CD4-positive, CD25-positive, alpha-beta regulatory T cell (primary cell): ENCODE measurements at regions not wholly inside any gene's neighbourhood (a gene's known extent, or its start where the extent isn't known, plus 50 kb on each side); places are given as distances from the start of the nearest gene placed in this dataset.

ENCODE experiments used
- ATAC-seq, 2 donors: fragments of 150-1000 bp; cut with Tn5 transposase; one replicate each; pipeline ENCODE4 v1.10.0; 2021; ENCODE audit warnings: low read depth in 2 of 2, moderate number of reproducible peaks in 2 of 2, moderate library complexity in 1 of 2
- DNase-seq, 3 donors: peaks; one replicate each; pipeline versions ENCODE4 v3.0.0 to v3.0.0-alpha.2; 2012 to 2022; ENCODE audit warnings: mixed read lengths in 1 of 3
- H3K27ac ChIP-seq: one replicate; pipeline ENCODE4 v1.7.0; 2013; ENCODE audit warnings: mild to moderate bottlenecking, low read length; ENCODE audit not compliant: insufficient read depth, poor library complexity, severe bottlenecking
- H3K27me3 ChIP-seq: one replicate; pipeline ENCODE4 v1.7.0; 2013; ENCODE audit warnings: low read length; ENCODE audit not compliant: control insufficient read depth, insufficient read depth
- H3K36me3 ChIP-seq: one replicate; pipeline ENCODE4 v1.7.0; 2013; ENCODE audit warnings: mild to moderate bottlenecking, low read length, moderate library complexity; ENCODE audit not compliant: control insufficient read depth, insufficient read depth
- H3K4me1 ChIP-seq: 2 replicates; pipeline ENCODE4 v1.7.0; 2013; ENCODE audit warnings: mild to moderate bottlenecking, low read length; ENCODE audit not compliant: insufficient read depth, control insufficient read depth, poor library complexity, severe bottlenecking
- H3K4me3 ChIP-seq: one replicate; pipeline ENCODE4 v1.7.0; 2013; ENCODE audit warnings: low read depth, mild to moderate bottlenecking, low read length, moderate library complexity
- H3K9me3 ChIP-seq, 2 experiments: 1 replicate in 1 of 2; 2 replicates in 1 of 2; pipeline ENCODE4 v1.7.0; 2013; ENCODE audit warnings: low read length in 2 of 2, mild to moderate bottlenecking in 1 of 2, moderate library complexity in 1 of 2; ENCODE audit not compliant: control insufficient read depth in 2 of 2
- H3K27ac Mint-ChIP-seq, 3 donors: one replicate each; pipeline ENCODE4 v1.8.0; 2020 to 2022; ENCODE audit warnings: mild to moderate bottlenecking in 3 of 3, mixed read lengths in 3 of 3, moderate library complexity in 2 of 3
- H3K27me3 Mint-ChIP-seq: one replicate; pipeline ENCODE4 v1.8.0; 2022; ENCODE audit warnings: mild to moderate bottlenecking, mixed read lengths
- H3K36me3 Mint-ChIP-seq: one replicate; pipeline ENCODE4 v1.8.0; 2020; ENCODE audit warnings: mixed read lengths
- H3K4me1 Mint-ChIP-seq, 4 donors: one replicate each; pipeline ENCODE4 v1.8.0; 2020 to 2022; ENCODE audit warnings: mixed read lengths in 4 of 4, mild to moderate bottlenecking in 1 of 4
- H3K4me3 Mint-ChIP-seq, 4 donors: one replicate each; pipeline ENCODE4 v1.8.0; 2020 to 2022; ENCODE audit warnings: mild to moderate bottlenecking in 4 of 4, mixed read lengths in 4 of 4, moderate library complexity in 3 of 4
- H3K9me3 Mint-ChIP-seq, 7 donors: one replicate each; pipeline ENCODE4 v1.8.0; 2020 to 2022; ENCODE audit warnings: mixed read lengths in 7 of 7, mild to moderate bottlenecking in 3 of 7, moderate library complexity in 2 of 7

- ATAC-seq: no peak
- Mint-ChIP-seq H3K27ac (no peak overlapping the region), H3K27me3 (no peaks in the 10 kb centered on the region), H3K9me3 (no peaks in the 10 kb centered on the region), H3K4me3 (no peak overlapping the region), H3K4me1 (peaks cover 0 to 8% (median 2%) of the 10 kb centered on the region in 4 donors), H3K36me3 (no peaks in the 10 kb centered on the region)
- no peak overlapping the region for H3K27ac ChIP-seq
- no peaks in the 10 kb centered on the region for H3K9me3 ChIP-seq
- no peak for DNase-seq
- H3K4me1 ChIP-seq: no peaks in the 10 kb centered on the region
- H3K36me3 ChIP-seq: no peaks in the 10 kb centered on the region
- no peaks in the 10 kb centered on the region for H3K27me3 ChIP-seq
- no peak overlapping the region for H3K4me3 ChIP-seq
These were observed 308.7 kb upstream of the DIO3 start for GRCh38 chr14:101252443-101253214.

GRCh38 chr14:101253948-101254347 is 307.3 kb upstream of the DIO3 start:
- H3K27ac ChIP-seq: no peak overlapping the region
- H3K27ac Mint-ChIP-seq: no peak overlapping the region
- H3K36me3 ChIP-seq: no peaks in the 10 kb centered on the region
- no peaks in the 10 kb centered on the region for H3K27me3 ChIP-seq
- no peak overlapping the region for H3K4me3 ChIP-seq
- ATAC-seq (no peak), DNase-seq (no peak)
- H3K9me3 ChIP-seq: no peaks in the 10 kb centered on the region
- no peaks in the 10 kb centered on the region for H3K27me3 Mint-ChIP-seq
- no peaks in the 10 kb centered on the region for H3K9me3 Mint-ChIP-seq
- no peaks in the 10 kb centered on the region for H3K36me3 Mint-ChIP-seq
- H3K4me1 Mint-ChIP-seq: peaks cover 0 to 8% (median 2%) of the 10 kb centered on the region in 4 donors
- no peaks in the 10 kb centered on the region for H3K4me1 ChIP-seq
- no peak overlapping the region for H3K4me3 Mint-ChIP-seq

- H3K9me3 Mint-ChIP-seq: no peaks in the 10 kb centered on the region
- no peak overlapping the region for H3K27ac Mint-ChIP-seq
- Histone ChIP-seq H3K9me3 (no peaks in the 10 kb centered on the region), H3K27me3 (no peaks in the 10 kb centered on the region), H3K4me1 (no peaks in the 10 kb centered on the region), H3K36me3 (no peaks in the 10 kb centered on the region), H3K27ac (no peak overlapping the region), H3K4me3 (no peak overlapping the region)
- peaks cover 0 to 8% (median 2%) of the 10 kb centered on the region in 4 donors for H3K4me1 Mint-ChIP-seq
- H3K4me3 Mint-ChIP-seq: no peak overlapping the region
- DNase-seq: no peak
- H3K27me3 Mint-ChIP-seq: no peaks in the 10 kb centered on the region
- no peak for ATAC-seq
- no peaks in the 10 kb centered on the region for H3K36me3 Mint-ChIP-seq
These were observed 306.2 kb upstream of the DIO3 start for GRCh38 chr14:101254805-101255764.

- H3K4me1 ChIP-seq: no peaks in the 10 kb centered on the region
These were observed 305.6 kb upstream of the DIO3 start for GRCh38 chr14:101255765-101256125.

GRCh38 chr14:101256266-101256665 is 305.0 kb upstream of the DIO3 start:
- Histone ChIP-seq H3K4me3 (no peak overlapping the region), H3K9me3 (no peaks in the 10 kb centered on the region), H3K27ac (no peak overlapping the region), H3K27me3 (no peaks in the 10 kb centered on the region), H3K36me3 (no peaks in the 10 kb centered on the region), H3K4me1 (no peaks in the 10 kb centered on the region)
- Mint-ChIP-seq H3K4me3 (no peak overlapping the region), H3K9me3 (no peaks in the 10 kb centered on the region), H3K4me1 (peaks cover 0 to 6% (median 2%) of the 10 kb centered on the region in 4 donors), H3K27ac (no peak overlapping the region), H3K27me3 (no peaks in the 10 kb centered on the region), H3K36me3 (no peaks in the 10 kb centered on the region)
- DNase-seq (no peak), ATAC-seq (no peak)

More at GRCh38 chr14:101255765-101256125, 305.6 kb upstream of the DIO3 start:
- no peak overlapping the region for H3K4me3 ChIP-seq
- H3K9me3 ChIP-seq: no peaks in the 10 kb centered on the region
- no peaks in the 10 kb centered on the region for H3K36me3 ChIP-seq
- no peak overlapping the region for H3K27ac ChIP-seq
- H3K4me3 Mint-ChIP-seq: no peak overlapping the region
- no peaks in the 10 kb centered on the region for H3K9me3 Mint-ChIP-seq
- H3K27me3 Mint-ChIP-seq: no peaks in the 10 kb centered on the region
- DNase-seq (no peak), ATAC-seq (no peak)
- peaks cover 0 to 8% (median 2%) of the 10 kb centered on the region in 4 donors for H3K4me1 Mint-ChIP-seq
- H3K36me3 Mint-ChIP-seq: no peaks in the 10 kb centered on the region
- no peaks in the 10 kb centered on the region for H3K27me3 ChIP-seq
- H3K27ac Mint-ChIP-seq: no peak overlapping the region

- Histone ChIP-seq H3K4me3 (no peak overlapping the region), H3K27me3 (no peaks in the 10 kb centered on the region), H3K27ac (no peak overlapping the region), H3K4me1 (no peaks in the 10 kb centered on the region), H3K36me3 (no peaks in the 10 kb centered on the region), H3K9me3 (no peaks in the 10 kb centered on the region)
- Mint-ChIP-seq H3K27me3 (peaks cover 7% of the 10 kb centered on the region), H3K4me1 (no peaks in the 10 kb centered on the region), H3K27ac (no peak overlapping the region), H3K9me3 (no peaks in the 10 kb centered on the region), H3K36me3 (no peaks in the 10 kb centered on the region), H3K4me3 (no peak overlapping the region)
- DNase-seq (no peak), ATAC-seq (no peak)
These were observed 303.7 kb upstream of the DIO3 start for GRCh38 chr14:101257551-101257950.

- Histone ChIP-seq H3K36me3 (no peaks in the 10 kb centered on the region), H3K27ac (no peak overlapping the region), H3K9me3 (no peaks in the 10 kb centered on the region), H3K4me3 (no peak overlapping the region), H3K4me1 (no peaks in the 10 kb centered on the region), H3K27me3 (peaks cover 8% of the 10 kb centered on the region)
- Mint-ChIP-seq H3K27me3 (peaks cover 7% of the 10 kb centered on the region), H3K27ac (no peak overlapping the region), H3K4me3 (no peak overlapping the region), H3K9me3 (peaks cover 0 to 2% (median 0%) of the 10 kb centered on the region in 7 donors), H3K4me1 (no peaks in the 10 kb centered on the region), H3K36me3 (no peaks in the 10 kb centered on the region)
- DNase-seq (no peak), ATAC-seq (no peak)
These were observed 301.5 kb upstream of the DIO3 start for GRCh38 chr14:101259748-101260147.
